A204.1 (cell line): ENCODE measurements at regions not wholly inside any gene's neighbourhood (a gene's known extent, or its start where the extent isn't known, plus 50 kb on each side); places are given as distances from the start of the nearest gene placed in this dataset.
"Not testable (repeated sequence)": the region's sequence is repeated elsewhere in the genome, so short reads cannot be mapped to it uniquely, and the experiment has no call there.

Experiments
- FAIRE-seq: peaks from 2 replicates; lab custom pipeline; 2012; peaks lifted over from hg19 to GRCh38; lab: Jason Lieb, UNC

DNA sequence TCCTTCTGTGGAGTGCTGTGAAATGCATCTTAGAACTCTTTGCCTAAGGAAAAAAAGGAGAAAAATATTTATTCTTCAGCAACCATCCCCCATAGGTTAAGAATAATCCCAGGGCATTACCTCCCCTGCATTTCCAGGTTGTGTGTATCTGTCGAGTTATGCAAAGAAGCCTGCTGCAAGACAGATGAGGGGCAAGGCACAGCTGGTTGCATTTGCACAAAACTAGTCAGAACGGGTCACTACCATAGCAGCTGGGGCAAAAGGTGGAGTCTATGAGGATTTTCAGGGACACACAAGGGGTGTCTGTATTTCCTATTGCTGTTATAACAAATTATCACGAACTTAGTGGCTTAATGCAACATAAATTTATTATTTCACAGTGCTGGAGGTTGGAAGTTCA is 443.4 kb upstream of the C1orf87 start:
- FAIRE-seq: no peak

- FAIRE-seq: no peak
Observed at GRCh38 chr1:60510162-60510561, 436.6 kb upstream of the C1orf87 start.

- no peak for FAIRE-seq
Observed at GRCh38 chr1:60504206-60504840, 430.8 kb upstream of the C1orf87 start.

- no peak for FAIRE-seq
Observed at GRCh38 chr1:60503266-60503925, 429.8 kb upstream of the C1orf87 start.

GRCh38 chr1:60502506-60502905 is 428.9 kb upstream of the C1orf87 start:
- FAIRE-seq: no peak

DNA sequence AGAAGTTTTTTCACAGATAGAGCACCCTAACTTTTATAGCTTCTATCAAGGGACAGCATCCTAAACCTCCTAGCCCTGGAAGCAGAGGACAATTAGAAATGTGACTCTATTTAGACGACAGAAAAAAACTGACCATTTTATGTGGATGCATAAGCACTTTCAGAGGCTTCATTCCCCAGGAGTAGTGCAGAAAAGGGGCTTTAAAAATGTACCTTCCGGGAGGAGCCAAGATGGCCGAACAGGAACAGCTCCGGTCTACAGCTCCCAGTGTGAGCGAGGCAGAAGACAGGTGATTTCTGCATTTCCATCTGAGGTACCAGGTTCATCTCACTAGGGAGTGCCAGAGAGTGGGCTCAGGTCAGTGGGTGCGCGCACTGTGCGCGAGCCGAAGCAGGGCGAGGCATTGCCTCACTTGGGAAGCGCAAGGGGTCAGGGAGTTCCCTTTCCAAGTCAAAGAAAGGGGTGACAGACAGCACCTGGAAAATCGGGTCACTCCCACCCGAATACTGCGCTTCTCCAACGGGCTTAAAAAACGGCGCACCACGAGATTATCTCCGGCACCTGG is 416.4 kb upstream of the C1orf87 start:
- FAIRE-seq: not testable (repeated sequence)

DNA sequence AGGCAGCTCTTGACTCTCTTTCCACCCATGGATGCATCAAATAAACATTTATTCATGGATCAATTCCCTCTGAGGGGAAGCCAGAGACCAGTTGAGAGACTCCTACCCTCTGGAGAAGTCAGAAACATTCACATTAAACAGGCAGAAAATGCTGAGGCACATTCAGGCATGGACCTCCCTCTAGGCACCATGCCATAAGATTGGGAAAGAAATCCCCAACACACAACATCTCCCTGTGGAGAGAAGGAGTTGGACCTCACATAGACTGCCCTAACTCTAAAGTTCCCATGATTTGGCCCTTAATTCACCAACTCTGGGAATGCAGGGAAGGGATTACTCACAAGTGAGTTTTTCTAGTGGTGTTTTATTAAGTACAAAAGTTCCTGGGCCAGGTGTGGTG is 415.3 kb upstream of the C1orf87 start:
- FAIRE-seq: no peak

DNA sequence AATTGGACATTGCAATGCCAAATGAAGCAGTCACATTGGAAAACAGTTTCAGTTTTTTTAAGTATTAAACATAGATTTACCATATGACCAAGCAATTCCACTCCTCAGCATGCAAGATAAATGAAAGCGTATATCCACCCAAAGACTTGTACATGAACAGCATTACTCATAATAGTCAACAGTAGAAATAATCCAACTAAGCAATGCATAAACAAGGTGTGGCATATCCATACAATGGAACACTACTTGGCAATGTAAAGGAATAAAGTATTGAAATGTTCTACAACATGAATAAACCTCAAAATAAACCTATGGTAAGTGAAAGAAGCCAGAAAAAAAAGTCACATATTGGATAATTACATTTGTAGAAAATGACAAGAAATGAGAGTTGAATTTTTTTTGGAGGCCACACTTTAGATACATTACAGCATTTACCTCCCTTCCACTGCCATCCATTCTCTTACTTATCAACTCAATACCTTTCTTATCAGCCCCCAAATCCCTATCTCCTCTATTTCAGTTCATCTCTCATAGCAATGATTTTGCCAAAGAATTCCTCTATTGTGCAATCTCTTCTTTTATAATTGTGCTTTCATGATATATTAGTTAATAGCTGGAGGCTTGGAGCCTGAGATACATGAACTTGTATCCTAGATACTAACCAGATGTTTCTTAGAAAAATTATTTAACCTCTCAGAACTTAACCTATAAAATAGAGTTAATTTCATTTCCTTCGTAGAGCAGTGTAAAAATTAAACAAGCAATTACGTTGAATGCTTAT is 414.2 kb upstream of the C1orf87 start:
- no peak for FAIRE-seq

GRCh38 chr1:60483509-60483908 is 409.9 kb upstream of the C1orf87 start:
- FAIRE-seq: no peak

DNA sequence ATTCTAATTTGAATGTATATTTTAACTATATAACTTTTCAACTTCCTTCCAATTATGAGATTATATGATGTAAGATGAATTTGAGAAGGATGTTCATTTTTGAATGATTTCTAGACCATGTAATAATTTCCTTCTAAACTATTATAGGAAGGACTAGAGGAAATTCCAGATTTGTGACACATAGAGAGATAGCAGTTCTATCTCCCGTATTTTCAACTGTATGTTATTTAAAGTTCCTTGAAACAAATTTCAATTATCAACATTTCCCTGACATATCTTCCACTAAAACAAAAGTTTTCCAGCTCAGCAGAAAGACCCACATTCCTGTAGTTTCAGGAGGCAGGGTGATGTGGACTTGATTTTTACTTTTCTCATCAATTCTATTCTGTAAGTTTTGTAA is 396.7 kb upstream of the C1orf87 start:
- no peak for FAIRE-seq

GRCh38 chr1:60463786-60464185 is 390.2 kb upstream of the C1orf87 start:
- FAIRE-seq: no peak

DNA sequence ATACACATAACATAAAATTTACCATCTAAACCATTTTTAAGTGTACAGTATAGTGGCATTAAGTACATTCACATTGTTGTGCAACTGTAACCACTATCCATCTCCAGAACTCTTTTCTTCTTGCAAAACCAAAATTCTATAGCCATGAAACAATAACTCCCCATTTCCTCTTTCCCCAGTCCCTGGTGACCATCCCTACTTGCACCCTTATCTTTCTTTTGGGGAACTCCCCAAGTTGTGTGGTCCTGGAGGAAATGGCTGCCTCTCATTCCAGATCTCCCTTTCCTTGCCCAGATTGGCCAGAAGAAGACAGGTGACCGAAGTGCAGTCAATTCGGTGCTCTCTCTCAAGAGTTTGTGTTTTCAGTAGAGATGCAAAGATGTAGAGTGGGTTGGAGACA is 389.6 kb upstream of the C1orf87 start:
- no peak for FAIRE-seq

DNA sequence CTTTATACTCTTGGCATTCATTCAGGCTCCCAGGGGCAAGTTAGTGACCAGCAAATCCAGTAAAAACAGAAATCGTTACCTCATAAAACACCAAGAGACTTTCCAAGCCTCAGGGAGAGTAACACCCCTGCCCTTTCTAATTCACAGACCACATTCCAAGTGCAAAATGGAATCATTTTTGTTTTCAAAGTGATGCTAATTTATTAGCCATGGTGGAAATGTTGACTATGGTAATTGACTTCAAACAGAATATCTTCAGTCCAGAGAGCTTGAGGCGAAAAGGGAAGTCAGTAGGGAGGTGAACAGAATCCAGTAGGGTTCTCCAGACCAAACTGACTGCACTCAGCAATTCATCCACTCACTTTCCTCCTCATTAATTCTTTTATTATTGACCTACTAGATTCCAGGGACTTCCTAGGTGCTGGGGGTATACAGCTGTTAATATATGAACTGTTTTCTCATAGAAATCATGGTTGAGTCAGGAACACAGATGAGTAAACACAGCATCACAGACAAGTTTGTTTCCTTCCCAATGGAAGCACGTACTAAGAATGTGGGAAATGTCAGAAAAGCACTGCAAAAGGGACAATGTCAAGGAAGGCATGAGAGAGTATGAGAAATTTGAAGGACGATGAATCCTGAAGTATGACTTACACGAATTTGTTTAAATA is 388.5 kb upstream of the C1orf87 start:
- FAIRE-seq: no peak

DNA sequence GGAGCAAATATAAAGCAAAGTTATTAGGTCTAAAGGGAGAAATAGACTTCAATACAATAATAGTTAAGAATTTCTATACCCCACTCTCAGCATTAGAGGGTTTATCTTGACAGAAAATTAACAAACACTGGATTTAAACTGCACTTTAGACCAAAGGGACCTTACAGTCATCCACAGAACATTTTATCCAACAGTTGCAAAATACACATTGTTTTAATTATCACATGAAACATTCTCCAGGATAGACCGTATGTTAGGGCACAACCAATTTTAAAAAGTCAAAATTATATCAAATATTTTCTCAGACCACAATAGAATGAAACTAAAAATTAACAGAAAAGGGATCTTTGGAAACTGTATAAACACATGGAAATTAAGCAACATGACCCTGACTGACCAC is 384.5 kb upstream of the C1orf87 start:
- no peak for FAIRE-seq

GRCh38 chr1:60449876-60450275 is 376.3 kb upstream of the C1orf87 start:
- FAIRE-seq: no peak

- no peak for FAIRE-seq
Observed at GRCh38 chr1:60448850-60449249, 375.3 kb upstream of the C1orf87 start.

- FAIRE-seq: no peak
Observed at GRCh38 chr1:60444680-60445079, 371.1 kb upstream of the C1orf87 start.

DNA sequence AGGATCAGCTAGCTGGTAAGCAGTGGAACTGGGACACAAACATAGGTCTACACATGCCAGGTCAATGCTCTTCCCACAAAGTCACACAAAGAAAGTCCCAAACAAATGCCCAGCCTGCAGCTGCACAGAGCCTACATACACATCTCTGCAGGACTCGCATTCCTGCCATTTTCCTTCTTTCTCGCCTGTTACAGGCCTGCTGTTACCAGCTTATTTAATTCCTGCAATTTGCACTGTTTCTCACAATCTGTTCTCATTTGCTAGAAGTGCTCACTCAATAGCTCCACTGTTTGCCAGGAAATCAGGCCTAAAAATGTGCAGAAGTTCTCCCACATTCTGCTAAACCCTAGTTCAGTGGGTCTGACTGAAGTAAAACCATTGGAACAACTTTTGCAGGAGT is 362.6 kb upstream of the C1orf87 start:
- FAIRE-seq: no peak

DNA sequence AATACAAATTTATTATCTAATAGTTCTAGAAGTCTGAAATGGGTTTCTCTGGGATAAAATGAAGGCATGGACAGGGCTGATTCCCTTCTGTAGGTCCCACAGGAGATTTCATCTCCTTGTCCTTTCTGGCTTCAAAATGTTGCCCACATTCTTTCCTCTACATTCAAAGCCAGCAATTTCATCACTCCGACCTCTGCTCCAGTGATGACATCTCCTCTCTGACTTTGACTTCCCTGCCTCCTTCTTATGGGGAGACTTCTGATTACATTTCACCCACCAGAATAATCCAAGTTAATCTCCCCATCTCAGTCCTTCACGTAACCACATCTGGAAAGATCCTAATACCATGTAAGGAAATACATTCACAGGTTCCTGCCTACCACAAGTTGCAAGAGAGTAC is 358.0 kb upstream of the C1orf87 start:
- no peak for FAIRE-seq

- FAIRE-seq: no peak
Observed at GRCh38 chr1:60430375-60430774, 356.8 kb upstream of the C1orf87 start.

- no peak for FAIRE-seq
Observed at GRCh38 chr1:60428127-60428526, 354.6 kb upstream of the C1orf87 start.

DNA sequence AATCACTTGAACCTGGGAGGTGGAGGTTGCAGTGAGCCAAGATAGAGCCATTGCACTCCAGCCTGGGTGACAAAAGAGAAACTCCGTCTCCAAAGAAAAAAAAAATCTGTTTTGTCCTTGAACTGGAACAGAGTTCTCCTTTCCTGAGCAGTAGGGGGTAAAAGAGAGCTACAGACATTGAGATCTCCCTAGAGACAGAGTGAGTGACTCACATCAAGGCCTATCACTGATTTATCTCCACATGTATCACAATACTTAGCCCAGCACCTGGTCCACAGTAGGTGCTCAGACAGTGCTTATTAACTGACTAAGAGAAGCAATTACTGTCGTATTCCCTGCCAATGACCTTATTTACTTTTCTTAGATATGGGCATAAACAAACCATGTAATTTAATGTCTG is 354.1 kb upstream of the C1orf87 start:
- FAIRE-seq: no peak

DNA sequence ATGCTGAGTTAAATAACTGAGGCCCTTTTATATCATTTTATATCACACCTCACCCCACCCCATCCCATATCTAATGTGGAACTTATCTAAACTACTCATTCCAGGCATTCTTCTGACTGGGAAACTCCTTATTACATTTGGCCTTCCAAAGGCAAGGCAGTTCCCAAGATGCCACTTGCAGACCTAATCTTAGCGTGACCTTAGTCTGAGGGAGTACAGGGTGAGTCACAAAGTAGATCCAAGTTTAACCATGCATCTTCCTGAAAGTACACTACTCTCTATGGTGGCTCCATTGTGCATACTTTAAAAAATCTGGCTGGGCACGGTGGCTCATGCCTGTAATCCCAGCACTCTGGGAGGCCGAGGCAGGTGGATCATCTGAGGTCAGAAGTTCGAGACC is 353.6 kb upstream of the C1orf87 start:
- FAIRE-seq: no peak
